HG02938 (cell line): ENCODE measurements at regions not wholly inside any gene's neighbourhood (a gene's known extent, or its start where the extent isn't known, plus 50 kb on each side); places are given as distances from the start of the nearest gene placed in this dataset.
"Not testable (repeated sequence)": the region's sequence is repeated elsewhere in the genome, so short reads cannot be mapped to it uniquely, and the experiment has no call there.

ENCODE experiments used
- ATAC-seq: cut with Tn5 transposase; IDR thresholded peaks from one replicate; pipeline ENCODE4 v1.9.1; 2021; ENCODE audit warnings: mild to moderate bottlenecking, moderate library complexity; ENCODE audit not compliant: unreplicated experiment

- ATAC-seq = no peak
Measured at GRCh38 chr10:3397846-3398245, 225.3 kb upstream of the PITRM1 start.

- ATAC-seq = no peak
Measured at GRCh38 chr10:3397231-3397630, 224.6 kb upstream of the PITRM1 start.

GRCh38 chr10:3396116-3396515, 223.5 kb upstream of the PITRM1 start:
- ATAC-seq = no peak

GRCh38 chr10:3395458-3395861, 222.9 kb upstream of the PITRM1 start:
- no peak for ATAC-seq

GRCh38 chr10:3395041-3395440, 222.5 kb upstream of the PITRM1 start:
- no peak for ATAC-seq

- ATAC-seq = no peak
Measured at GRCh38 chr10:3393958-3394357, 221.4 kb upstream of the PITRM1 start.

GRCh38 chr10:3391657-3392056, 219.1 kb upstream of the PITRM1 start:
- ATAC-seq = no peak

- ATAC-seq = no peak
Measured at GRCh38 chr10:3389130-3389529, 216.5 kb upstream of the PITRM1 start.

GRCh38 chr10:3385487-3385886, 212.9 kb upstream of the PITRM1 start:
- no peak for ATAC-seq

- no peak for ATAC-seq
Measured at GRCh38 chr10:3382092-3382491, 209.5 kb upstream of the PITRM1 start.

GRCh38 chr10:3380406-3381050, 207.9 kb upstream of the PITRM1 start:
- no peak for ATAC-seq

GRCh38 chr10:3376631-3377030, 204.0 kb upstream of the PITRM1 start:
- ATAC-seq = no peak

GRCh38 chr10:3375505-3375904, 202.9 kb upstream of the PITRM1 start:
- no peak for ATAC-seq

- no peak for ATAC-seq
Measured at GRCh38 chr10:3374914-3375313, 202.3 kb upstream of the PITRM1 start.

GRCh38 chr10:3373374-3374027, 200.9 kb upstream of the PITRM1 start:
- not testable (repeated sequence) for ATAC-seq

GRCh38 chr10:3372281-3372680, 199.7 kb upstream of the PITRM1 start:
- ATAC-seq = no peak

- not testable (repeated sequence) for ATAC-seq
Measured at GRCh38 chr10:3371624-3372023, 199.0 kb upstream of the PITRM1 start.

GRCh38 chr10:3366735-3367405, 194.3 kb upstream of the PITRM1 start:
- ATAC-seq = no peak

GRCh38 chr10:3366043-3366442, 193.5 kb upstream of the PITRM1 start:
- no peak for ATAC-seq

GRCh38 chr10:3365630-3366029, 193.0 kb upstream of the PITRM1 start:
- no peak for ATAC-seq

- ATAC-seq = no peak
Measured at GRCh38 chr10:3364768-3365480, 192.3 kb upstream of the PITRM1 start.
